ENCODE measurements at regions not wholly inside any gene's neighbourhood (a gene's known extent, or its start where the extent isn't known, plus 50 kb on each side); places are given as distances from the start of the nearest gene placed in this dataset.

GRCh38 chr18:70446063-70446462 is 157.2 kb downstream of the SOCS6 start:
- no peak for TF ChIP-seq EP300 (IDR thresholded peaks at IDR 0.05; ENCODE audit: borderline replicate concordance)
- no peak for TF ChIP-seq RAD21 (IDR thresholded peaks at IDR 0.05; ENCODE audit: low read depth)
- no peak for TF ChIP-seq EGR1 (IDR thresholded peaks at IDR 0.05)
- TF ChIP-seq CREB1 (IDR thresholded peaks at IDR 0.05; ENCODE audit: low read depth), result no peak
- TF ChIP-seq NFIC (IDR thresholded peaks at IDR 0.05), result no peak
- no peak for TF ChIP-seq CEBPB (IDR thresholded peaks at IDR 0.05)
- no peak for TF ChIP-seq USF1 (IDR thresholded peaks at IDR 0.05)
- TF ChIP-seq TCF12 (IDR thresholded peaks at IDR 0.05; ENCODE audit: low read depth), result no peak
- TF ChIP-seq TEAD4 (IDR thresholded peaks at IDR 0.05), result no peak
- no peak for TF ChIP-seq MAX (IDR thresholded peaks at IDR 0.05)
- no peak for TF ChIP-seq YY1 (IDR thresholded peaks at IDR 0.05; ENCODE audit: low read depth)
- TF ChIP-seq TAF1 (IDR thresholded peaks at IDR 0.05; ENCODE audit: low read depth), result no peak

Data from Ishikawa (cell line).